ENCODE measurements at regions not wholly inside any gene's neighbourhood (a gene's known extent, or its start where the extent isn't known, plus 50 kb on each side); places are given as distances from the start of the nearest gene placed in this dataset.

GRCh38 chr18:24795129-24795528 is 334.7 kb downstream of the HRH4 start:
- WGBS, 2 donors = 87 to 94% methylated on average over 2 of the region's 2 CpGs
- no peak for TF ChIP-seq CTCF (IDR thresholded peaks at IDR 0.05)
- no peak for TF ChIP-seq POLR2AphosphoS5 (IDR thresholded peaks at IDR 0.05)
- no peak for TF ChIP-seq EP300 (IDR thresholded peaks at IDR 0.05)
- no peak for TF ChIP-seq POLR2A (IDR thresholded peaks at IDR 0.05)

DNA sequence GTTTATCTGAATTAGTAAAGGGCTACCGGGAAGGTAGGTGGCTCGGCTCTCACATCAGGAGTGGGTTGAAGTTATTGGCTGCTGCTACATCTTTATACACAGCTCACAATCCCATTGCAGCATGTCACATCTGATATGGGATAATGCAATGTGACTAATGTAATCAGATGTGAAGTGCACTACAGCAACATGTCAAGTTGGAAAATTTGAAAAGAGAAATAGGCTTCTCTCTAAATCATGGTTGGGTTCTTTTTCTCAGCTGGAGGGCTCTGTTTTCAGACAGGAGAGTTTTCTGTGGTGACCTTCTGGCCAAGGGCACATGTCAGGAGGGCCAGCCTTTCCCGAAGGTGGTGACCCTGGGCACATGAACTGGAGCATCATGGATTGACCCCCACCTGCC is 337.5 kb downstream of the HRH4 start:
- 82 to 90% methylated on average over 3 of the region's 3 CpGs for WGBS, 2 donors
- DNase-seq (no peak), ATAC-seq (ENCODE audit: low FRiP score in 2 of 2) (no peak)
- H3K4me3 ChIP-seq = no peak overlapping the region
- no peaks in the 10 kb centered on the region for H3K27me3 ChIP-seq
- H3K27ac ChIP-seq = no peak overlapping the region
- no peaks in the 10 kb centered on the region for H3K36me3 ChIP-seq
- no peaks in the 10 kb centered on the region for H3K9me3 ChIP-seq
- H3K4me1 ChIP-seq = peaks cover 0 to 8% (median 0%) of the 10 kb centered on the region in 4 donors
- TF ChIP-seq POLR2AphosphoS5 (IDR thresholded peaks at IDR 0.05) = no peak
- no peak for TF ChIP-seq POLR2A (IDR thresholded peaks at IDR 0.05)
- no peak for TF ChIP-seq CTCF (IDR thresholded peaks at IDR 0.05)
- no peak for TF ChIP-seq EP300 (IDR thresholded peaks at IDR 0.05)

More at GRCh38 chr18:24795129-24795528, 334.7 kb downstream of the HRH4 start:
- peaks cover 0 to 6% (median 1%) of the 10 kb centered on the region in 4 donors for H3K4me1 ChIP-seq
- H3K9me3 ChIP-seq = no peaks in the 10 kb centered on the region
- H3K4me3 ChIP-seq = no peak overlapping the region
- no peaks in the 10 kb centered on the region for H3K27me3 ChIP-seq
- no peak overlapping the region for H3K27ac ChIP-seq
- no peak for ATAC-seq (ENCODE audit: low FRiP score in 2 of 2)
- H3K36me3 ChIP-seq = no peaks in the 10 kb centered on the region
- no peak for DNase-seq

GRCh38 chr18:24799176-24799575 is 338.7 kb downstream of the HRH4 start:
- Histone ChIP-seq H3K36me3 (no peaks in the 10 kb centered on the region), H3K27me3 (no peaks in the 10 kb centered on the region), H3K4me3 (no peak overlapping the region), H3K27ac (no peak overlapping the region), H3K4me1 (peaks cover 0 to 8% (median 0%) of the 10 kb centered on the region in 4 donors), H3K9me3 (no peaks in the 10 kb centered on the region)
- DNase-seq = no peak
- WGBS, 2 donors = 61 to 65% methylated on average over 1 of the region's 1 CpG
- TF ChIP-seq POLR2AphosphoS5 (IDR thresholded peaks at IDR 0.05) = no peak
- ATAC-seq (ENCODE audit: low FRiP score in 2 of 2) = no peak

GRCh38 chr18:24799720-24800119 is 339.3 kb downstream of the HRH4 start:
- no peaks in the 10 kb centered on the region for H3K36me3 ChIP-seq
- TF ChIP-seq CTCF (IDR thresholded peaks at IDR 0.05) (no peak), EP300 (IDR thresholded peaks at IDR 0.05) (peak in 1 of 4 donors; percentile 34)
- H3K4me1 ChIP-seq = peaks cover 0 to 8% (median 0%) of the 10 kb centered on the region in 4 donors
- no peaks in the 10 kb centered on the region for H3K27me3 ChIP-seq
- no peaks in the 10 kb centered on the region for H3K9me3 ChIP-seq
- no peak overlapping the region for H3K4me3 ChIP-seq
- H3K27ac ChIP-seq = no peak overlapping the region
- no peak for ATAC-seq (ENCODE audit: low FRiP score in 2 of 2)
- peak in 1 of 2 donors; percentile 28 for DNase-seq
- 44 to 51% methylated on average over 4 of the region's 4 CpGs for WGBS, 2 donors

- ATAC-seq (ENCODE audit: low FRiP score in 2 of 2) (no peak), DNase-seq (no peak)
- Histone ChIP-seq H3K27me3 (no peaks in the 10 kb centered on the region), H3K36me3 (no peaks in the 10 kb centered on the region), H3K9me3 (no peaks in the 10 kb centered on the region), H3K4me1 (peaks cover 0 to 8% (median 0%) of the 10 kb centered on the region in 4 donors), H3K4me3 (no peak overlapping the region), H3K27ac (no peak overlapping the region)
- TF ChIP-seq POLR2AphosphoS5 (IDR thresholded peaks at IDR 0.05) (no peak), CTCF (IDR thresholded peaks at IDR 0.05) (no peak), EP300 (IDR thresholded peaks at IDR 0.05) (no peak), POLR2A (IDR thresholded peaks at IDR 0.05) (no peak)
- WGBS, 2 donors = 62 to 87% methylated on average over 1 of the region's 1 CpG
Measured at GRCh38 chr18:24801001-24801400, 340.6 kb downstream of the HRH4 start.
